Left hindlimb (tissue), 1 donor: ENCODE measurements at regions not wholly inside any gene's neighbourhood (a gene's known extent, or its start where the extent isn't known, plus 50 kb on each side); places are given as distances from the start of the nearest gene placed in this dataset.
"Not testable (repeated sequence)": the region's sequence is repeated elsewhere in the genome, so short reads cannot be mapped to it uniquely, and the experiment has no call there.

Experiments
- DNase-seq: peaks from one replicate; pipeline ENCODE4 v3.0.0-alpha.2; 2018

GRCh38 chr20:41716436-41716835 is 98.3 kb upstream of the CHD6 start:
- no peak for DNase-seq

- DNase-seq: no peak
Observed at GRCh38 chr20:41715526-41715925, 97.3 kb upstream of the CHD6 start.

- no peak for DNase-seq
Observed at GRCh38 chr20:41714030-41714429, 95.9 kb upstream of the CHD6 start.

GRCh38 chr20:41704896-41705295 is 86.7 kb upstream of the CHD6 start:
- no peak for DNase-seq

GRCh38 chr20:41702647-41703046 is 84.5 kb upstream of the CHD6 start:
- DNase-seq: no peak

- DNase-seq: no peak
Observed at GRCh38 chr20:41701588-41702348, 83.6 kb upstream of the CHD6 start.

- not testable (repeated sequence) for DNase-seq
Observed at GRCh38 chr20:41699673-41700072, 81.5 kb upstream of the CHD6 start.

GRCh38 chr20:41697861-41698559 is 79.8 kb upstream of the CHD6 start:
- DNase-seq: no peak

- no peak for DNase-seq
Observed at GRCh38 chr20:41696428-41696827, 78.3 kb upstream of the CHD6 start.

GRCh38 chr20:41694796-41695195 is 76.6 kb upstream of the CHD6 start:
- no peak for DNase-seq

GRCh38 chr20:41693136-41693979 is 75.2 kb upstream of the CHD6 start:
- DNase-seq: peak; percentile 84

GRCh38 chr20:41692479-41693135 is 74.4 kb upstream of the CHD6 start:
- peak; percentile 86 for DNase-seq

- no peak for DNase-seq
Observed at GRCh38 chr20:41691443-41691842, 73.3 kb upstream of the CHD6 start.

- DNase-seq: no peak
Observed at GRCh38 chr20:41690702-41691101, 72.5 kb upstream of the CHD6 start.

GRCh38 chr20:41686961-41687360 is 68.8 kb upstream of the CHD6 start:
- no peak for DNase-seq

- DNase-seq: not testable (repeated sequence)
Observed at GRCh38 chr20:41685145-41685544, 67.0 kb upstream of the CHD6 start.

GRCh38 chr20:41678799-41679198 is 60.6 kb upstream of the CHD6 start:
- DNase-seq: no peak

GRCh38 chr20:41672282-41672681 is 54.1 kb upstream of the CHD6 start:
- DNase-seq: no peak

- DNase-seq: no peak
Observed at GRCh38 chr20:41671143-41671542, 53.0 kb upstream of the CHD6 start.

- DNase-seq: no peak
Observed at GRCh38 chr20:41670631-41671030, 52.5 kb upstream of the CHD6 start.

- DNase-seq: no peak
Observed at GRCh38 chr20:41669708-41670263, 51.6 kb upstream of the CHD6 start.

GRCh38 chr20:41668057-41668749 is 50.0 kb upstream of the CHD6 start:
- DNase-seq: no peak
